Stomach (tissue), 8 donors: ENCODE measurements at regions not wholly inside any gene's neighbourhood (a gene's known extent, or its start where the extent isn't known, plus 50 kb on each side); places are given as distances from the start of the nearest gene placed in this dataset.

Experiments used
- DNase-seq, 2 donors: peaks; one replicate each; pipeline versions ENCODE4 v3.0.0 to v3.0.0-alpha.2; 2013 to 2019
- H3K27ac ChIP-seq, 5 donors: fragments of 200-600 bp in 4 of 5; sonication (generic) in 4 of 5; one replicate each; pipeline ENCODE4 v1.5.1; 2013 to 2019; ENCODE audit warnings: mild to moderate bottlenecking in 1 of 5, moderate library complexity in 1 of 5
- H3K27me3 ChIP-seq, 3 donors: fragments of 200-600 bp; sonication (generic); one replicate each; pipeline ENCODE4 v1.5.1; 2017 to 2019; ENCODE audit warnings: mixed run types in 1 of 3
- H3K36me3 ChIP-seq, 4 donors: fragments of 200-600 bp; sonication (generic); 1 replicate in 3 of 4; 2 replicates in 1 of 4; pipeline ENCODE4 v1.5.1; 2016 to 2019
- H3K4me1 ChIP-seq, 4 donors: fragments of 200-600 bp; sonication (generic); one replicate each; pipeline ENCODE4 v1.5.1; 2016 to 2019
- H3K4me3 ChIP-seq, 4 donors: fragments of 200-600 bp; sonication (generic) in 3 of 4; one replicate each; pipeline ENCODE4 v1.5.1; 2016 to 2019; ENCODE audit warnings: mild to moderate bottlenecking in 1 of 4
- H3K9me3 ChIP-seq, 4 donors: fragments of 200-600 bp; sonication (generic); one replicate each; pipeline ENCODE4 v1.5.1; 2016 to 2019
- EP300 ChIP-seq: sonication (generic); formaldehyde crosslinking; IDR thresholded peaks from one replicate; pipeline ENCODE4 v1.6.1; 2017; ENCODE audit warnings: antibody characterized with exemption
- POLR2A ChIP-seq, 4 donors: fragments of 450-650 bp; IDR thresholded peaks; one replicate each; pipeline ENCODE4 v1.6.1; 2016; ENCODE audit warnings: antibody characterized with exemption in 4 of 4, control low read depth in 2 of 4, mild to moderate bottlenecking in 1 of 4, moderate library complexity in 1 of 4
- POLR2AphosphoS5 ChIP-seq, 3 donors: sonication (generic); formaldehyde crosslinking; IDR thresholded peaks; one replicate each; pipeline ENCODE4 v1.6.1; 2016; ENCODE audit warnings: antibody characterized with exemption in 3 of 3
- WGBS, 5 donors: extraction: QIAGEN DNeasy Blood & Tissue Kit in 3 of 5; methylation state at CpG; one replicate each; pipeline versions ENCODE4 v1.1.5 to v1.1.7; 2013 to 2018; 5-methylcytosine and 5-hydroxymethylcytosine counted together
- intact Hi-C: fragments of 100-400 bp; cut with DNase I; formaldehyde crosslinking; loops from one replicate; pipeline ENCODE4 v1.15.1; 2023; ENCODE audit warnings: low total_unique reads
- TF ChIP-seq, protein P1 (sequence below), 7 experiments: fragments of 450-650 bp in 4 of 7; fragments of 200-600 bp in 3 of 7; sonication (generic) in 3 of 7; IDR thresholded peaks; one replicate each; pipeline ENCODE4 v1.5.1; 2016 to 2019; ENCODE audit warnings: antibody characterized with exemption in 7 of 7, control low read depth in 2 of 7, mild to moderate bottlenecking in 1 of 7
- donor health status: healthy with polysubstance abuse.
- donor health status: Bipolar disorder and iron deficiency.
- donor health status: healthy.

DNA sequence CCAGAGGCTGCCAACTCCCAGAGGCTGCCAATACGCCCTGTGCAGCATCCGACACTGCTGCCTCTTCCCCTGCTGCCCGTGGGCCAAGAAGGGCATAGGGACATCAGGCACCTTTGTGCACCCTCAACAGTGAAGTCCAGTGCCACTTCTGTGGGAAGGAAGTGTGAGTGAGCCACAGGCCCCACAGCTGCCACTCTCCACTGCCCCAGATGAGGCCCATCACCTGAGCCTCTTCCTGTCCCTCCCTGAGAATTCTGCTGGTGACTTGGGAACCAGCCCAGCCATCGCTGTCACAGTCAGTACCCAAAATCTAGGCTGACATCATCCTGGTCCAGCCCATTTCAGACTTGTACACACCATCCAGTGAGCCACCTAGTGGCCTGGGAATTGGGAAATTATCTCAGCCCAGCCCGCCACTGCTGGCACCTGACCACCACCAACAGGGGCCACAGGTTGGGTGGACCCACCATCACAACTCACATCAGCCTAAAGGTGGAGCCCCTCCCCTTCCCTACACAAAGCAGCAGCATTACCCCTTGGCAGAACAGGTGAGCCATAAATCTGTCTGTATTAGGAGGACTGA, 733.9 kb upstream of the KLHL1 start:
- H3K27me3 ChIP-seq: no peaks in the 10 kb centered on the region
- no peak for TF ChIP-seq EP300
- no peak for TF ChIP-seq POLR2AphosphoS5 (IDR thresholded peaks at IDR 0.05)
- TF ChIP-seq, protein P1, sequence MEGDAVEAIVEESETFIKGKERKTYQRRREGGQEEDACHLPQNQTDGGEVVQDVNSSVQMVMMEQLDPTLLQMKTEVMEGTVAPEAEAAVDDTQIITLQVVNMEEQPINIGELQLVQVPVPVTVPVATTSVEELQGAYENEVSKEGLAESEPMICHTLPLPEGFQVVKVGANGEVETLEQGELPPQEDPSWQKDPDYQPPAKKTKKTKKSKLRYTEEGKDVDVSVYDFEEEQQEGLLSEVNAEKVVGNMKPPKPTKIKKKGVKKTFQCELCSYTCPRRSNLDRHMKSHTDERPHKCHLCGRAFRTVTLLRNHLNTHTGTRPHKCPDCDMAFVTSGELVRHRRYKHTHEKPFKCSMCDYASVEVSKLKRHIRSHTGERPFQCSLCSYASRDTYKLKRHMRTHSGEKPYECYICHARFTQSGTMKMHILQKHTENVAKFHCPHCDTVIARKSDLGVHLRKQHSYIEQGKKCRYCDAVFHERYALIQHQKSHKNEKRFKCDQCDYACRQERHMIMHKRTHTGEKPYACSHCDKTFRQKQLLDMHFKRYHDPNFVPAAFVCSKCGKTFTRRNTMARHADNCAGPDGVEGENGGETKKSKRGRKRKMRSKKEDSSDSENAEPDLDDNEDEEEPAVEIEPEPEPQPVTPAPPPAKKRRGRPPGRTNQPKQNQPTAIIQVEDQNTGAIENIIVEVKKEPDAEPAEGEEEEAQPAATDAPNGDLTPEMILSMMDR (IDR thresholded peaks at IDR 0.05): no peak
- no peak for TF ChIP-seq POLR2A (IDR thresholded peaks at IDR 0.05)
- intact Hi-C loops: no loop called here
- no peak for DNase-seq
- no peak overlapping the region for H3K4me3 ChIP-seq
- H3K27ac ChIP-seq: no peak overlapping the region
- H3K4me1 ChIP-seq: no peaks in the 10 kb centered on the region
- no peaks in the 10 kb centered on the region for H3K36me3 ChIP-seq
- WGBS, 5 donors: 78 to 92% (median 90%) methylated on average over 5 of the region's 5 CpGs
- H3K9me3 ChIP-seq: peaks cover 0 to 7% (median 0%) of the 10 kb centered on the region in 4 donors

DNA sequence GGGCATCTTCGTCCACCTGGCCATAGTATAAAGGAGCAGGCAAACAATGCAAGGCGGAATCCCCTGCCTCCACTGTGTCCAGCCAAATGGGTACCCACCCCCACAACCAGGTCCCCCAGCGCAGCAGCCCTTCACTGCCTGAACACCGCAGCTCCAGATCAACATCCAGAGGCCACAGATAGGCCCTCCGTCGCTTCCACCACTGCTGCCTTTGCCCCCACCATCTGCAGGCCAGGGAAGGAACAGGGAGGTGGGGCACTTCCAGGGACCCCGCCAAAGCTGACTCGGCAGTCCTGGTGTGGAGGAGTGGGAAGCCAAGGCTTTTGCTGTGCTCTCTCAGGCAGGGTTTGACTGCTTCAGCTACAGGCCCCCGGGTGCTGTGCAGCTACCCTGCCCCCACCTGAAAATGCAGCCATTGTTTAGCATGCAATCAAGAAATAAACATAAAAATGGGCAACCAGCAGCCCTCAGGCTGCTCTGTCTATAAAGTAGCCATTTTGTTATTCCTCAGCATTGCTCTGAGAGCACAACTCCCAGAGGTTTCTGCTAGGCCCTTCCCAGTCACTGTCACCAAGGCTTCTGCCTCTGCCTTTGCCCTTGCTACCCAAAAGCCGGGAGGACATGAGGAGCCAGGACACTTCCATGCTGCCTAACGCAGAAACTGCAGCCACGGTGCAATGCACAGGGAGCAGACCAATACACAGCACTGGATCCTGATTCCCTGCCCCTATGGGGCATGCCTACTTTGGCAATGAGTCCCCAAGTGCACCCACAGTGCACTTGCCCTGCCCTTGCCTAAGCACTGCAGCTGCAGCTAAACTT, 733.2 kb upstream of the KLHL1 start:
- H3K4me3 ChIP-seq: no peak overlapping the region
- no peaks in the 10 kb centered on the region for H3K4me1 ChIP-seq
- intact Hi-C loops: no loop called here
- WGBS, 5 donors: 86 to 96% (median 88%) methylated on average over 10 to 12 of the region's 12 CpGs
- H3K27ac ChIP-seq: no peak overlapping the region
- H3K9me3 ChIP-seq: peaks cover 0 to 7% (median 0%) of the 10 kb centered on the region in 4 donors
- DNase-seq: no peak
- H3K36me3 ChIP-seq: no peaks in the 10 kb centered on the region
- no peaks in the 10 kb centered on the region for H3K27me3 ChIP-seq
- no peak for TF ChIP-seq POLR2A (IDR thresholded peaks at IDR 0.05)
- TF ChIP-seq, protein P1 (IDR thresholded peaks at IDR 0.05): no peak
- TF ChIP-seq EP300: no peak
- TF ChIP-seq POLR2AphosphoS5 (IDR thresholded peaks at IDR 0.05): no peak

DNA sequence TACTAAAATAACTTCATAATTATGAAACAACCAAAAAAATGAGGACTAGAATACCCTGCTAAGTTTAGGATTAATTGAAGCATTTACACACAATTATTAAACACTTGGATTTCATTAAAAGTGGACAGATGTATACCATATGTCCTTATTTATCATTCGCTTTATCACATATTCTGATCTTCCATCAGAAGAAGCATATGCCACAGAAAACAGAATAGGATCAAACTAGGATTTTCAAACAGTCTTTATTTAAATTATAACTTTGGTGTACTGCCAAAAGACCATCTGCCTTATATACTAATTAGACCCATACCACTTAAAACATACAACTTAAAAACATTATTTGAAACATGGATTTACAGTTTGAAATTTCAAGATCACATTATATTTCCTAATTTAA, 727.1 kb upstream of the KLHL1 start:
- WGBS, 5 donors: 78 to 89% (median 88%) methylated on average over 1 of the region's 1 CpG
- TF ChIP-seq, protein P1 (IDR thresholded peaks at IDR 0.05): no peak
- TF ChIP-seq POLR2AphosphoS5 (IDR thresholded peaks at IDR 0.05) (no peak), POLR2A (IDR thresholded peaks at IDR 0.05) (no peak), EP300 (no peak)
- Histone ChIP-seq H3K4me3 (no peak overlapping the region), H3K36me3 (no peaks in the 10 kb centered on the region), H3K27me3 (no peaks in the 10 kb centered on the region), H3K9me3 (no peaks in the 10 kb centered on the region), H3K4me1 (no peaks in the 10 kb centered on the region), H3K27ac (no peak overlapping the region)
- DNase-seq: no peak
- intact Hi-C loops: no loop called here

GRCh38 chr13:70829748-70830147, 721.5 kb upstream of the KLHL1 start:
- no peak overlapping the region for H3K4me3 ChIP-seq
- no peak for TF ChIP-seq EP300
- TF ChIP-seq POLR2A (IDR thresholded peaks at IDR 0.05): no peak
- TF ChIP-seq, protein P1 (IDR thresholded peaks at IDR 0.05): no peak
- TF ChIP-seq POLR2AphosphoS5 (IDR thresholded peaks at IDR 0.05): no peak
- intact Hi-C loops: no loop called here
- WGBS, 5 donors: 61 to 82% (median 71%) methylated on average over 4 of the region's 4 CpGs
- H3K27me3 ChIP-seq: no peaks in the 10 kb centered on the region
- no peaks in the 10 kb centered on the region for H3K36me3 ChIP-seq
- no peak for DNase-seq
- H3K27ac ChIP-seq: no peak overlapping the region
- H3K9me3 ChIP-seq: no peaks in the 10 kb centered on the region
- H3K4me1 ChIP-seq: no peaks in the 10 kb centered on the region
